IMR-90 (cell line): ENCODE measurements at regions not wholly inside any gene's neighbourhood (a gene's known extent, or its start where the extent isn't known, plus 50 kb on each side); places are given as distances from the start of the nearest gene placed in this dataset.

Experiments
- ATAC-seq: fragments of 200-7000 bp; cut with Tn5 transposase; 2 replicates; pipeline ENCODE4 v1.9.1; 2020; ENCODE audit warnings: low read depth, mild to moderate bottlenecking, moderate library complexity
- BruUV-seq: library from RNA; stranded (reverse); fragments of 400-500 nt; replicated peaks from 2 replicates; lab custom pipeline; 2021; lab: Mats Ljungman, UMichigan
- CTCF ChIA-PET: fragments of 300-600 bp; formaldehyde crosslinking; extraction: SDS; loops from one replicate; lab custom pipeline; 2021; ENCODE audit warnings: antibody characterized with exemption; lab: Yijun Ruan, JAX
- POLR2A ChIA-PET: fragments of 300-600 bp; sonication (Branson Sonifier 250); formaldehyde crosslinking; loops from one replicate; lab custom pipeline; 2022; ENCODE audit warnings: antibody characterized with exemption; ENCODE audit not compliant: unreplicated experiment; lab: Charles Lee
- DNase-seq: peaks from one replicate; pipeline ENCODE4 v3.0.0; 2013
- H2AFZ ChIP-seq: replicated peaks from 2 replicates; pipeline ENCODE3; 2013; ENCODE audit warnings: low read length, mild to moderate bottlenecking; ENCODE audit not compliant: poor library complexity
- H2AK5ac ChIP-seq: 2 replicates; pipeline ENCODE4 v1.6.1; 2013; ENCODE audit warnings: low read depth, low read length, inconsistent platforms
- H2AK9ac ChIP-seq: replicated peaks from 2 replicates; pipeline ENCODE3; 2013; ENCODE audit warnings: mild to moderate bottlenecking, low read depth, low read length, moderate library complexity; ENCODE audit not compliant: poor library complexity
- H2BK120ac ChIP-seq: 2 replicates; pipeline ENCODE4 v1.6.1; 2013; ENCODE audit warnings: low read depth, low read length, inconsistent platforms
- H2BK15ac ChIP-seq: 3 replicates; pipeline ENCODE4 v1.6.1; 2013; ENCODE audit warnings: low read depth, low read length, inconsistent platforms
- H2BK20ac ChIP-seq: 2 replicates; pipeline ENCODE4 v1.6.1; 2013; ENCODE audit warnings: low read depth, mild to moderate bottlenecking, inconsistent platforms, low read length, moderate library complexity
- H2BK5ac ChIP-seq: 2 replicates; pipeline ENCODE4 v1.6.1; 2013; ENCODE audit warnings: mild to moderate bottlenecking, low read depth, low read length, inconsistent platforms; ENCODE audit not compliant: poor library complexity, severe bottlenecking
- H3K14ac ChIP-seq: replicated peaks from 2 replicates; pipeline ENCODE4 v1.6.1; 2013; ENCODE audit warnings: low read depth, low read length, inconsistent platforms
- H3K18ac ChIP-seq: 2 replicates; pipeline ENCODE4 v1.6.1; 2013; ENCODE audit warnings: low read depth, low read length, control low read depth
- H3K23ac ChIP-seq: 2 replicates; pipeline ENCODE4 v1.6.1; 2013; ENCODE audit warnings: low read depth, low read length, inconsistent platforms
- H3K27ac ChIP-seq: 2 replicates; pipeline ENCODE4 v1.5.1; 2013; ENCODE audit warnings: mild to moderate bottlenecking, control low read depth, low read length; ENCODE audit not compliant: insufficient read depth
- H3K27me3 ChIP-seq: 2 replicates; pipeline ENCODE4 v1.6.1; 2013; ENCODE audit warnings: low read length; ENCODE audit not compliant: control insufficient read depth, insufficient read depth
- H3K36me3 ChIP-seq: 2 replicates; pipeline ENCODE4 v1.6.1; 2013; ENCODE audit warnings: low read length, mixed read lengths; ENCODE audit not compliant: control insufficient read depth, insufficient read depth
- H3K4ac ChIP-seq: 2 replicates; pipeline ENCODE4 v1.6.1; 2013; ENCODE audit warnings: low read depth, low read length, inconsistent platforms
- H3K4me1 ChIP-seq: 2 replicates; pipeline ENCODE4 v1.6.1; 2013; ENCODE audit warnings: low read length, mixed read lengths; ENCODE audit not compliant: control insufficient read depth, insufficient read depth
- H3K4me2 ChIP-seq: 2 replicates; pipeline ENCODE4 v1.6.1; 2013; ENCODE audit warnings: low read depth, mild to moderate bottlenecking, control low read depth, low read length, moderate library complexity
- H3K4me3 ChIP-seq: 2 replicates; pipeline ENCODE4 v1.5.1; 2013; ENCODE audit warnings: low read depth, mild to moderate bottlenecking, control low read depth, low read length, moderate library complexity; ENCODE audit not compliant: insufficient read depth
- H3K56ac ChIP-seq: 2 replicates; pipeline ENCODE4 v1.6.1; 2013; ENCODE audit warnings: low read length, inconsistent platforms; ENCODE audit not compliant: insufficient read depth; ENCODE audit errors: extremely low read depth
- H3K79me1 ChIP-seq, 2 experiments: 2 replicates each; pipeline ENCODE4 v1.6.1; 2013; ENCODE audit warnings: low read length in 2 of 2, inconsistent platforms in 1 of 2, low read depth in 1 of 2
- H3K9ac ChIP-seq: 2 replicates; pipeline ENCODE4 v1.6.1; 2013; ENCODE audit warnings: low read depth, low read length, control low read depth
- H3K9me1 ChIP-seq: 2 replicates; pipeline ENCODE4 v1.6.1; 2013; ENCODE audit warnings: low read length, inconsistent platforms; ENCODE audit not compliant: insufficient read depth
- H3K9me3 ChIP-seq: 2 replicates; pipeline ENCODE4 v1.6.1; 2013; ENCODE audit warnings: low read length; ENCODE audit not compliant: control insufficient read depth, insufficient read depth
- H4K20me1 ChIP-seq: 2 replicates; pipeline ENCODE4 v1.6.1; 2013; ENCODE audit warnings: low read length, inconsistent platforms; ENCODE audit not compliant: insufficient read depth
- H4K5ac ChIP-seq: 2 replicates; pipeline ENCODE4 v1.6.1; 2013; ENCODE audit warnings: mild to moderate bottlenecking, low read depth, low read length, control low read depth
- H4K8ac ChIP-seq, 2 experiments: 2 replicates each; pipeline ENCODE4 v1.6.1; 2013; ENCODE audit warnings: low read depth in 2 of 2, low read length in 2 of 2, control low read depth in 1 of 2, inconsistent platforms in 1 of 2
- H4K91ac ChIP-seq: 2 replicates; pipeline ENCODE4 v1.6.1; 2013; ENCODE audit warnings: low read depth, low read length, inconsistent platforms; ENCODE audit not compliant: insufficient read depth
- BHLHE40 ChIP-seq: fragments of 150-350 bp; IDR thresholded peaks from 2 replicates; pipeline ENCODE4 v1.6.1; 2016; ENCODE audit warnings: mild to moderate bottlenecking, low read depth, low read length
- CEBPB ChIP-seq: IDR thresholded peaks from 2 replicates; pipeline ENCODE4 v1.6.1; 2012; ENCODE audit warnings: low read depth, low read length, improper control_type of control experiment
- CHD1 ChIP-seq: IDR thresholded peaks from 2 replicates; pipeline ENCODE4 v1.6.1; 2012; ENCODE audit warnings: low read depth, low read length, improper control_type of control experiment
- FOS ChIP-seq: fragments of 150-350 bp; IDR thresholded peaks from 2 replicates; pipeline ENCODE4 v1.6.1; 2016; ENCODE audit warnings: low read depth, low read length
- MAFK ChIP-seq: IDR thresholded peaks from 2 replicates; pipeline ENCODE4 v1.6.1; 2012; ENCODE audit warnings: low read depth, low read length, improper control_type of control experiment
- MAZ ChIP-seq: IDR thresholded peaks from 2 replicates; pipeline ENCODE4 v1.6.1; 2012; ENCODE audit warnings: low read depth, mild to moderate bottlenecking, low read length, improper control_type of control experiment, moderate library complexity, borderline replicate concordance
- MXI1 ChIP-seq: IDR thresholded peaks from 2 replicates; pipeline ENCODE4 v1.6.1; 2012; ENCODE audit warnings: low read depth, mild to moderate bottlenecking, low read length, moderate library complexity, borderline replicate concordance
- NFE2L2 ChIP-seq: fragments of 150-350 bp; IDR thresholded peaks from 2 replicates; pipeline ENCODE4 v1.6.1; 2016; ENCODE audit warnings: low read depth, mild to moderate bottlenecking, low read length
- POLR2A ChIP-seq: IDR thresholded peaks from 2 replicates; pipeline ENCODE4 v1.6.1; 2012; ENCODE audit warnings: mild to moderate bottlenecking, low read depth, low read length
- RAD21 ChIP-seq: IDR thresholded peaks from 2 replicates; pipeline ENCODE4 v1.6.1; 2012; ENCODE audit warnings: low read length, improper control_type of control experiment
- RCOR1 ChIP-seq: IDR thresholded peaks from 2 replicates; pipeline ENCODE4 v1.6.1; 2012; ENCODE audit warnings: mild to moderate bottlenecking, low read length, improper control_type of control experiment; ENCODE audit not compliant: insufficient replicate concordance
- RFX5 ChIP-seq: IDR thresholded peaks from 2 replicates; pipeline ENCODE4 v1.8.0; 2012; ENCODE audit warnings: low read depth, mild to moderate bottlenecking, low read length, moderate library complexity
- SMC3 ChIP-seq: fragments of 150-350 bp; IDR thresholded peaks from 2 replicates; pipeline ENCODE4 v1.6.1; 2016; ENCODE audit warnings: low read depth, mild to moderate bottlenecking, antibody characterized with exemption, low read length, moderate library complexity
- WGBS, 2 experiments: methylation state at CpG; one replicate each; pipeline versions ENCODE4 v1.1.5 to v1.1.7; 2013; ENCODE audit warnings: missing lambda C conversion rate in 2 of 2; ENCODE audit not compliant: insufficient read length in 1 of 2; ENCODE audit errors: extremely low coverage in 2 of 2; 5-methylcytosine and 5-hydroxymethylcytosine counted together
- dilution Hi-C: fragments of 300-500 bp; cut with HindIII; formaldehyde crosslinking; loops from one replicate; pipeline ENCODE4 v1.14.3; 2018; ENCODE audit warnings: low sequenced_read_pairs; ENCODE audit not compliant: unreplicated experiment
- in situ Hi-C: fragments of 300-500 bp; cut with MboI; formaldehyde crosslinking; loops from 3 replicates; pipeline ENCODE4 v1.14.3; 2019; ENCODE audit warnings: low sequenced_read_pairs, inconsistent platforms, mixed read lengths
- intact Hi-C: fragments of 100-400 bp; cut with micrococcal nuclease; formaldehyde crosslinking; loops from 2 replicates; pipeline ENCODE4 v1.10.0; 2022
- TF ChIP-seq, protein P1 (sequence below): fragments of 150-350 bp; IDR thresholded peaks from 2 replicates; pipeline ENCODE4 v1.6.1; 2016; ENCODE audit warnings: low read depth, mild to moderate bottlenecking, low read length, moderate library complexity, borderline replicate concordance
- TF ChIP-seq, protein P2 (sequence below): conservative IDR thresholded peaks from 2 replicates; pipeline ENCODE4 v1.5.1; 2012; ENCODE audit warnings: mild to moderate bottlenecking, low read depth, low read length, improper control_type of control experiment
- TF ChIP-seq, protein P3 (sequence below): fragments of 150-350 bp; IDR thresholded peaks from 2 replicates; pipeline ENCODE4 v1.6.1; 2017; ENCODE audit warnings: mild to moderate bottlenecking, antibody characterized with exemption, low read length, low read depth

DNA sequence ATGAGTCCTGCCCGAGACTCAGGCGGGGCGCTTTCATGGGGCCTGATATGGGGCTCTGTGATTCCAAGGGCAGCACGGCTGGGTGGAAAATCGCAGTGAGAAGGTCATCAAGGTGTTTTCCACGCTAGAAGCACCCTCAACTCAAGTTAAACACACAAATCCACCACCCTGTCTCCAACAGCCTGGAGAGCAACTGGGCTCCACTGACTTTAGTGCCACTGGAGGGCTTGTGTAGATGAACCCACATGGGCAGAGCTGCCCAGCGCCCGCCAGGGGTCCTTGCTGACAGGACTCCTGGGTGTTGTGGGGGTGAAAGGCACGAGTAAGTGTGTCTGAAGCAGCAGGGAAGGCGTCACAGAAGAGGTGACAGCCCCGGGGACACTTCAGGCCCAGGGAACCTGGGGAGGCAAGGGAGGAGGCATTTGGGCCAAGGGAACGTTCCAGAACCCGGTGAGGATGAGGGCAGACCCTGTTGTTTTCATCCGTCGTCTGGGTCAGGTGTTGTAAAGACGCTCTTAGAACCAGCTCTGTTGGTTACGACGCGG, 51.8 kb upstream of the CTDP1 start:
- DNase-seq: no peak
- no TSS peak for BruUV-seq

More for the DNA sequence above, 51.8 kb upstream of the CTDP1 start:
- no peak overlapping the region for H2BK120ac ChIP-seq
- H2AK5ac ChIP-seq: no peak overlapping the region
- CTCF ChIA-PET: no interaction called here
- no peak overlapping the region for H2AK9ac ChIP-seq
- H3K27me3 ChIP-seq: peaks cover 49% of the 10 kb centered on the region
- no peak overlapping the region for H4K5ac ChIP-seq
- H3K36me3 ChIP-seq: no peaks in the 10 kb centered on the region
- WGBS, 2 experiments: 99% methylated on average over 7 of the region's 19 CpGs; no CpG with 5 or more reads in 1 of the 2 experiments
- H2AFZ ChIP-seq: peak overlapping the region; percentile 32
- no peak overlapping the region for H3K4ac ChIP-seq
- H3K14ac ChIP-seq: no peak overlapping the region
- POLR2A ChIA-PET: no interaction called here
- dilution Hi-C loops (no loop called here), in situ Hi-C loops (no loop called here), intact Hi-C loops (no loop called here)
- TF ChIP-seq POLR2A (no peak), RFX5 (no peak), RCOR1 (no peak), SMC3 (no peak), FOS (no peak), BHLHE40 (no peak), RAD21 (no peak), MAFK (no peak), CEBPB (no peak), MAZ (no peak), CHD1 (no peak), NFE2L2 (no peak), MXI1 (no peak)
- TF ChIP-seq, protein P1, sequence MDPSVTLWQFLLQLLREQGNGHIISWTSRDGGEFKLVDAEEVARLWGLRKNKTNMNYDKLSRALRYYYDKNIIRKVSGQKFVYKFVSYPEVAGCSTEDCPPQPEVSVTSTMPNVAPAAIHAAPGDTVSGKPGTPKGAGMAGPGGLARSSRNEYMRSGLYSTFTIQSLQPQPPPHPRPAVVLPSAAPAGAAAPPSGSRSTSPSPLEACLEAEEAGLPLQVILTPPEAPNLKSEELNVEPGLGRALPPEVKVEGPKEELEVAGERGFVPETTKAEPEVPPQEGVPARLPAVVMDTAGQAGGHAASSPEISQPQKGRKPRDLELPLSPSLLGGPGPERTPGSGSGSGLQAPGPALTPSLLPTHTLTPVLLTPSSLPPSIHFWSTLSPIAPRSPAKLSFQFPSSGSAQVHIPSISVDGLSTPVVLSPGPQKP: no peak
- TF ChIP-seq, protein P2, sequence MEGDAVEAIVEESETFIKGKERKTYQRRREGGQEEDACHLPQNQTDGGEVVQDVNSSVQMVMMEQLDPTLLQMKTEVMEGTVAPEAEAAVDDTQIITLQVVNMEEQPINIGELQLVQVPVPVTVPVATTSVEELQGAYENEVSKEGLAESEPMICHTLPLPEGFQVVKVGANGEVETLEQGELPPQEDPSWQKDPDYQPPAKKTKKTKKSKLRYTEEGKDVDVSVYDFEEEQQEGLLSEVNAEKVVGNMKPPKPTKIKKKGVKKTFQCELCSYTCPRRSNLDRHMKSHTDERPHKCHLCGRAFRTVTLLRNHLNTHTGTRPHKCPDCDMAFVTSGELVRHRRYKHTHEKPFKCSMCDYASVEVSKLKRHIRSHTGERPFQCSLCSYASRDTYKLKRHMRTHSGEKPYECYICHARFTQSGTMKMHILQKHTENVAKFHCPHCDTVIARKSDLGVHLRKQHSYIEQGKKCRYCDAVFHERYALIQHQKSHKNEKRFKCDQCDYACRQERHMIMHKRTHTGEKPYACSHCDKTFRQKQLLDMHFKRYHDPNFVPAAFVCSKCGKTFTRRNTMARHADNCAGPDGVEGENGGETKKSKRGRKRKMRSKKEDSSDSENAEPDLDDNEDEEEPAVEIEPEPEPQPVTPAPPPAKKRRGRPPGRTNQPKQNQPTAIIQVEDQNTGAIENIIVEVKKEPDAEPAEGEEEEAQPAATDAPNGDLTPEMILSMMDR: no peak
- TF ChIP-seq, protein P3, sequence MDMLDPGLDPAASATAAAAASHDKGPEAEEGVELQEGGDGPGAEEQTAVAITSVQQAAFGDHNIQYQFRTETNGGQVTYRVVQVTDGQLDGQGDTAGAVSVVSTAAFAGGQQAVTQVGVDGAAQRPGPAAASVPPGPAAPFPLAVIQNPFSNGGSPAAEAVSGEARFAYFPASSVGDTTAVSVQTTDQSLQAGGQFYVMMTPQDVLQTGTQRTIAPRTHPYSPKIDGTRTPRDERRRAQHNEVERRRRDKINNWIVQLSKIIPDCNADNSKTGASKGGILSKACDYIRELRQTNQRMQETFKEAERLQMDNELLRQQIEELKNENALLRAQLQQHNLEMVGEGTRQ: no peak
- no peak overlapping the region for H3K9ac ChIP-seq
- H2BK20ac ChIP-seq: no peak overlapping the region
- no peak overlapping the region for H3K56ac ChIP-seq
- H4K91ac ChIP-seq: no peak overlapping the region
- H3K9me3 ChIP-seq: no peaks in the 10 kb centered on the region
- H3K27ac ChIP-seq: no peak overlapping the region
- H3K9me1 ChIP-seq: no peaks in the 10 kb centered on the region
- no peak overlapping the region for H2BK5ac ChIP-seq
- H3K23ac ChIP-seq: no peak overlapping the region
- H3K4me1 ChIP-seq: no peaks in the 10 kb centered on the region
- H3K18ac ChIP-seq: no peak overlapping the region
- no peaks in the 10 kb centered on the region for H4K20me1 ChIP-seq
- no peak overlapping the region for H3K4me3 ChIP-seq
- ATAC-seq: no peak
- H2BK15ac ChIP-seq: no peak overlapping the region
- no peaks in the 10 kb centered on the region for H3K79me1 ChIP-seq
- no peak overlapping the region for H4K8ac ChIP-seq
- H3K4me2 ChIP-seq: no peak overlapping the region
